ENCODE measurements at regions not wholly inside any gene's neighbourhood (a gene's known extent, or its start where the extent isn't known, plus 50 kb on each side); places are given as distances from the start of the nearest gene placed in this dataset.

- TF ChIP-seq CTCF (conservative IDR thresholded peaks at IDR 0.05) (no peak), ZFX (IDR thresholded peaks at IDR 0.05) (no peak)
Measured at GRCh38 chr4:178554352-178554751, 1112.1 kb upstream of the AGA start.

All from C4-2B (cell line).